Body of pancreas (tissue), 4 donors: ENCODE measurements at regions not wholly inside any gene's neighbourhood (a gene's known extent, or its start where the extent isn't known, plus 50 kb on each side); places are given as distances from the start of the nearest gene placed in this dataset.

Experiments
- ATAC-seq: fragments of 150-250 bp; one replicate; pipeline ENCODE4 v1.9.1; 2016
- DNase-seq, 4 donors: peaks; one replicate each; pipeline ENCODE4 v3.0.0-alpha.2; 2019
- H3K27ac ChIP-seq, 4 donors: fragments of 200-600 bp; sonication (generic); 1 replicate in 3 of 4; 2 replicates in 1 of 4; pipeline versions ENCODE4 v1.5.1 to v1.6.1; 2016 to 2019; ENCODE audit warnings: mild to moderate bottlenecking in 1 of 4, mixed read lengths in 1 of 4, moderate library complexity in 1 of 4
- H3K27me3 ChIP-seq, 2 donors: fragments of 200-600 bp; sonication (generic); one replicate each; pipeline ENCODE4 v1.6.0; 2016; ENCODE audit warnings: mild to moderate bottlenecking in 1 of 2
- H3K36me3 ChIP-seq, 2 donors: fragments of 200-600 bp; sonication (generic); replicated peaks in 1 of 2; 2 replicates each; pipeline ENCODE4 v1.5.1; 2016; ENCODE audit warnings: low read depth in 2 of 2; ENCODE audit not compliant: insufficient read depth in 1 of 2
- H3K4me1 ChIP-seq: fragments of 200-600 bp; sonication (generic); one replicate; pipeline ENCODE4 v1.6.0; 2016
- H3K4me3 ChIP-seq, 2 donors: fragments of 200-600 bp; sonication (generic); 1 replicate in 1 of 2; 2 replicates in 1 of 2; pipeline ENCODE4 v1.5.1; 2016 to 2019
- H3K9me3 ChIP-seq, 3 donors: fragments of 200-600 bp; sonication (generic); 1 replicate in 2 of 3; 2 replicates in 1 of 3; pipeline ENCODE4 v1.5.1; 2016
- POLR2A ChIP-seq, 3 donors: fragments of 450-650 bp; IDR thresholded peaks; one replicate each; pipeline ENCODE4 v1.6.1; 2016; ENCODE audit warnings: antibody characterized with exemption in 3 of 3, mild to moderate bottlenecking in 2 of 3
- WGBS, 2 donors: methylation state at CpG; one replicate each; pipeline ENCODE4 v1.1.5; 2017; 5-methylcytosine and 5-hydroxymethylcytosine counted together
- intact Hi-C: fragments of 100-400 bp; cut with DNase I; formaldehyde crosslinking; loops from one replicate; pipeline ENCODE4 v1.15.1; 2023
- TF ChIP-seq, protein P1 (sequence below), 7 experiments: fragments of 450-650 bp in 4 of 7; fragments of 200-600 bp in 3 of 7; sonication (generic) in 3 of 7; IDR thresholded peaks; one replicate each; pipeline ENCODE4 v1.5.1; 2016 to 2019; ENCODE audit warnings: antibody characterized with exemption in 7 of 7

GRCh38 chr1:203404546-203404945 lies 53.6 kb upstream of the FMOD start:
- no peak overlapping the region for H3K27ac ChIP-seq
- H3K27me3 ChIP-seq: no peaks in the 10 kb centered on the region
- no peaks in the 10 kb centered on the region for H3K4me1 ChIP-seq
- WGBS, 2 donors: 68 to 79% methylated on average over 3 of the region's 3 CpGs
- DNase-seq (no peak), ATAC-seq (no peak)
- H3K4me3 ChIP-seq: no peak overlapping the region
- intact Hi-C loops: no loop called here
- no peaks in the 10 kb centered on the region for H3K9me3 ChIP-seq
- no peak for TF ChIP-seq POLR2A (IDR thresholded peaks at IDR 0.05)
- TF ChIP-seq, protein P1, sequence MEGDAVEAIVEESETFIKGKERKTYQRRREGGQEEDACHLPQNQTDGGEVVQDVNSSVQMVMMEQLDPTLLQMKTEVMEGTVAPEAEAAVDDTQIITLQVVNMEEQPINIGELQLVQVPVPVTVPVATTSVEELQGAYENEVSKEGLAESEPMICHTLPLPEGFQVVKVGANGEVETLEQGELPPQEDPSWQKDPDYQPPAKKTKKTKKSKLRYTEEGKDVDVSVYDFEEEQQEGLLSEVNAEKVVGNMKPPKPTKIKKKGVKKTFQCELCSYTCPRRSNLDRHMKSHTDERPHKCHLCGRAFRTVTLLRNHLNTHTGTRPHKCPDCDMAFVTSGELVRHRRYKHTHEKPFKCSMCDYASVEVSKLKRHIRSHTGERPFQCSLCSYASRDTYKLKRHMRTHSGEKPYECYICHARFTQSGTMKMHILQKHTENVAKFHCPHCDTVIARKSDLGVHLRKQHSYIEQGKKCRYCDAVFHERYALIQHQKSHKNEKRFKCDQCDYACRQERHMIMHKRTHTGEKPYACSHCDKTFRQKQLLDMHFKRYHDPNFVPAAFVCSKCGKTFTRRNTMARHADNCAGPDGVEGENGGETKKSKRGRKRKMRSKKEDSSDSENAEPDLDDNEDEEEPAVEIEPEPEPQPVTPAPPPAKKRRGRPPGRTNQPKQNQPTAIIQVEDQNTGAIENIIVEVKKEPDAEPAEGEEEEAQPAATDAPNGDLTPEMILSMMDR (IDR thresholded peaks at IDR 0.05): no peak
- H3K36me3 ChIP-seq: no peaks in the 10 kb centered on the region

DNA sequence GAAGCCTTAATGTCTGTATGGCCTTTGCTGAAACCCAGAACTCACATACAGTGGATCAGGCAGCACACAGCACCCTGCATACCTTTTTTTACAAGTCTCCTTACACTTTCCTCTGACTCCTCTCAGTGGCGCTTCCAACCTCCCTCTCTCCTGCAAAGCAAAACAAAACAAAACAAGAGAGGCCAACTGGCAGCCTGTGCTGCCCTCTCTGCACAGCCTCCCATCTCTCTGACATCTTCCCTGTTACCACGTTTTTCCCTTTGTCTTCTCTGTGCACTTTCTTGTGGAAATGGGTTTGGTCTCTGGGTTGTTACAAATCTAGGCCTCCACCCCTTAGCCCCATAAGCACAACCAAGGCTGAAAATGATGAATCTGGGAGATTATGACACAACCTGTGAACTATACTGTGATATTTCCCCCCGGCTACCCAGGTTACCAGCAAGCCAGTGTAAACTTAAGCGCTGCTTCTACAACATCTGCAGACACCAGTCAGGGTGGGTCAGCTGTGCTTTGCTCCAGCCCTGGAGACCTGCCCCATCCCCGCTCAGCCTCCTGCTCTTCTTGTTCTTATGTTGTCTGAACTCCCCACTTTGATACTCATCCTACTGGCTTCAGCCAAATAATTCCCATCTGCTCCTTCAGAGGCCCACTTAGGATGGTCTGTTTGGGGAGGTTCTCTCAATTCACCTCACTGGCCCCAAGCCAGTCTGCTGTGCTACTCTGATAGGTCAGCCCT lies 54.9 kb upstream of the FMOD start:
- H3K4me1 ChIP-seq: no peaks in the 10 kb centered on the region
- H3K27ac ChIP-seq: no peak overlapping the region
- intact Hi-C loops: no loop called here
- no peak for DNase-seq
- H3K36me3 ChIP-seq: no peaks in the 10 kb centered on the region
- H3K9me3 ChIP-seq: no peaks in the 10 kb centered on the region
- no peak overlapping the region for H3K4me3 ChIP-seq
- H3K27me3 ChIP-seq: no peaks in the 10 kb centered on the region
- TF ChIP-seq POLR2A (IDR thresholded peaks at IDR 0.05): no peak
- TF ChIP-seq, protein P1 (IDR thresholded peaks at IDR 0.05): no peak
- ATAC-seq: no peak
- 77 to 78% methylated on average over 5 of the region's 5 CpGs for WGBS, 2 donors

DNA sequence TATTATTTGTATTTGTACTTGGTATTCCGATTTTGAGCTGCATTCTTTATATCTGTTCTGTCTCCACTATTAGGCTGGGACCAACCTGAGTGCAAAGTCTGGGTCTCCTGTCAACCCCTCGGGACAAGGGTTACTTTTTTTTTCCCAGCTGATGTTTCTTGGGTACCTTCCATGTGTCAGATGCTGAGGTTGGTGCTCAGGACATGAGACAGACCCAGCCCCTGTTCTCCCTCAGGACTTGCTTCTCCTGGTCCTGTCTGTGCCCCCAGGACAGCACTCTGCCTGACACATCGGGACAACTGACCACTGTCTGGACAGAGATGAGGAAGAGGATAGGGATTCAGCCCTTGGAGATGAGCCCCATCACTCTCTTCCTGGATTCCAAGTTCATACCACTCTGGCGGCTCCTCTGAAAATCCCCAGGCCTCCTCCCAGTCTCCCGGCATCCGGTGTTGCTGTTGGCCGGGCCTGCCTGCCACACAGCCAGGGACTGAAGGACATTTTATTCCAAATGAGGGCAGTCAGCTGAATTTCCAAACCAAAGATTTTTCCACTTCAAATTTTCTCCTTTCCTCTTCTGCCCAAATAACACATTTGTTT lies 55.6 kb upstream of the FMOD start:
- peak; percentile 18 for ATAC-seq
- intact Hi-C loops: no loop called here
- Histone ChIP-seq H3K36me3 (no peaks in the 10 kb centered on the region), H3K27me3 (no peaks in the 10 kb centered on the region), H3K4me1 (no peaks in the 10 kb centered on the region), H3K4me3 (no peak overlapping the region), H3K27ac (no peak overlapping the region), H3K9me3 (no peaks in the 10 kb centered on the region)
- no peak for TF ChIP-seq POLR2A (IDR thresholded peaks at IDR 0.05)
- TF ChIP-seq, protein P1 (IDR thresholded peaks at IDR 0.05): no peak
- peak in 2 of 4 donors; percentile 10 to 22 for DNase-seq
- WGBS, 2 donors: 71 to 74% methylated on average over 7 of the region's 7 CpGs

DNA sequence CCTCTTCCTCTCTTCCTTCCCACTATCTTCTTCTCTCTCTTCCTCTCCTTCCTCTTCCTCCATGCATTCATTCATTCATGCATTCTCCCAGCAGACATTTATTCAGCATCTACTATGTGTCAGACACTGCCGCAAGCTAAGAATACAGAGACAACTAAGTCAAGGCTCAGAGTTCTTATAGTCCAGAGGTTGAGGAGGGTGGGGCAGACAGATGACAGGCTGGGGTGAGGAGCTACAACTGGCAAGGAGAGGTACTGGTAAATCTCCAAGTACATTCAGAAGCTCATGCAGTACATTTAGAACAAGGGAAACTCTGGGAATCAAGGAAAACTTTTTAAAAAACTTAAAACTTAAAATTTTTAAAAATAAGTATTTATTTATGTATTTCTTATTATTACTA lies 56.4 kb upstream of the FMOD start:
- Histone ChIP-seq H3K4me1 (no peaks in the 10 kb centered on the region), H3K4me3 (no peak overlapping the region), H3K27me3 (no peaks in the 10 kb centered on the region), H3K36me3 (no peaks in the 10 kb centered on the region), H3K27ac (no peak overlapping the region), H3K9me3 (no peaks in the 10 kb centered on the region)
- DNase-seq (no peak), ATAC-seq (no peak)
- TF ChIP-seq, protein P1 (IDR thresholded peaks at IDR 0.05): no peak
- no peak for TF ChIP-seq POLR2A (IDR thresholded peaks at IDR 0.05)
- WGBS, 2 donors: 93 to 100% methylated on average over 1 of the region's 1 CpG
- intact Hi-C loops: no loop called here
